ENCODE measurements at regions not wholly inside any gene's neighbourhood (a gene's known extent, or its start where the extent isn't known, plus 50 kb on each side); places are given as distances from the start of the nearest gene placed in this dataset.

DNA sequence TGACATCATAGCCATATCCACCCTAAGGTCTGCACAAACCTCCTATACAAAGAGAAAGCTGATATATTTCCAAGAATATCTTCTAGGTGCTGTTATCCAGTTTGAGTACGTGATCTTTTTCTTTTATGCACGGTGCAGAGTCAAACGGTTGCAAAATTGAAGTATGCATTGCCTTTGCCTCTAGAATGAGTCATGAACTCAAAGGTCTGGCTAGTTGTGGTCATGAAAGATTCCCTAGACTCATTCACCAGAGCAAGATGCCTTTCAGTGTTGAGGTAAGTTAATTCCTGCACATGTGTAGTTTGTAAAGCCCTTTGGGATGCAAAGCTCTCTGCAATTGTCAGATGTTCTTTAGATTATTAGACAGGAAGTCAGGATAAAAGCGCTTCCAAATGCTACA lies 704.4 kb downstream of the PCDH19 start:
- no peak for DNase-seq

GRCh38 chrX:99703473-99703872 lies 706.6 kb downstream of the PCDH19 start:
- DNase-seq, result no peak

GRCh38 chrX:99698451-99698850 lies 711.6 kb downstream of the PCDH19 start:
- no peak for DNase-seq

GRCh38 chrX:99663136-99663535 lies 746.9 kb downstream of the PCDH19 start:
- no peak for DNase-seq

- DNase-seq, result no peak
Observed at GRCh38 chrX:99654188-99654587, 755.9 kb downstream of the PCDH19 start.

DNA sequence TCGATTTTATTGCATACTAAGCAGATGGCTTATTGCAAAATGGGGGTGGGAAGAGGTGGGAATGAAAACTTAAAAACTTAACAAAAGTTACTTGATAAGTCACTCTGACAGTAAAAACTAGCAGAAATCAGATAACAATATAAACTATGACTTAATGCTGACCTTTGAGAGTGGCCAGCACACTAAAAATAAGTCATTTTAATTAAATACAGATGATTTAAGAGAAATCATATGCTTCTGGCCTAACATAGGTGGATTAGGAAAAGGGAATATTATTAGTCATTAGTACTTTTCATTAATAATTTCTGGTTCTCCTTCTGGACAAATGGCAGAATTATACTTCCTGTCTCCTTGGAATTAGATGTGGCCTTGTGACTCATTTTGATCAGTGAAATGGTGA lies 756.7 kb downstream of the PCDH19 start:
- no peak for DNase-seq

DNA sequence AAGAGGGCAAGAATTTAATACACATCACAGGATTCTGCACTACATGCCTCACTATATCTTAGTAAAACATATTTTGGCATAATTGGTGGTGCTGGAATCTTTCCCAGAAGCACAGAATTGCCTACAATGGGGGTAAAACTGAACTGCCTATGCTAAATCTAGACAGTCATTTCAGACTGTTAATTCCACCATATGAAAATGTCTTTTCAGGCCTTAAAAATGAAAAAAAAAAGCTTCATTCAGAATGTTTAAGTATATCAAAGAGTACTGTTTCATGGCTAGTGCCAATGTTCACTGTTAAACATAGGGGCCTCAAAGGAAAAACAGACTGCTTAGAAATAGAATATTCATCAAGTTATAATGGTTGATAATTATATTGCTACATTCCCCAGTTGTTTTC lies 797.0 kb downstream of the PCDH19 start:
- DNase-seq, result no peak

DNA sequence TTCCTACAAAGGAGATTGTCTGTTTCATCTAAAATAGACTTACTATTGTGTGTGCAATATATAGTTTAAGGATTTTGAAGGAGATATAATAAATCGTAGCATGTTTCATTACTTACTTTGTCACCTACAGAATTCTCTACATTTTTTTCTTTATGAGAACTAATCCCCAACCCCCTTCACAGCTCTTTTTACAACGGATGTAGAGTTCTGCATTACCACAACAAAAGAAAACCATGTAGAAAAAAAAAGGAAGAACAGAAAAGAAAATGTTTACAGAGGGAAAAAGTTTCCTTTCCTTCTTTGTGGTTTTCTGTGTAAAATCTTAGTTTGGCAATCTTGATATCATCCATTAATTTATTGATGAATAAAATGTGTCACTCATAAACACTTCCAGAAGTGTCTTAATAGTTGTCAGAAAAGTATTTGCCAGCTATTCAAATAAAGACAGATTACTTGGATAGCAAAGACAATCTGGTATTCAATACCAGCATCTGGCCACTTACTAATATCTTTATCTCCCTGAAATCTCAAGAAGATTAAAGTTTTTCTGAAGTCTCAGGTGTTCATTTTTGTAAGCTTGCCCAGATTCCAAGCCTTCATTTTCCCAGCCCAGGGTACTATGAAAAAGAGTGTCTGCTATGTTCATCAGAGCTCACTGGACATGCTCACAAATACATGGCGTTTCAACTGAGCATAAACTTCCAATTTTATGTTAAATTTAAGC lies 806.8 kb downstream of the PCDH19 start:
- DNase-seq, result no peak

- no peak for DNase-seq
Observed at GRCh38 chrX:99602107-99602506, 808.0 kb downstream of the PCDH19 start.

DNA sequence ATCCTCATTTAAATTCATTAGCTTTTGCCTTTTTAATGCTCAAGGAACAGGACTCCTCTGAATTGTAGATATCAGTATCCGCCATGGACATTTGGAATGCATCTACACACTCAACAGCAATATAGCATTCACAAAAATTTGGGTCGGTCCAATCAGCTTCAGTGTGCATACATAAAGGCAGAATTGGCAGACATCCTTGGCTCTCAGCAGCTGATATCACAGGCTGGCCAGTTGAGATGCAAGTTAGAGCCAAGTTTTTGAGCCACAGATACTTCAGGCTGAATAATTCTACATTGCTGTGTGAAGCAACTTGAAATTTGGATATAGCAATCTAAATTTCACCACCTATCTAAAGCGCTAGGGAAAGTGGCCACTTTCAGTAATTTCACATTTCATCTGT lies 821.1 kb downstream of the PCDH19 start:
- no peak for DNase-seq

DNA sequence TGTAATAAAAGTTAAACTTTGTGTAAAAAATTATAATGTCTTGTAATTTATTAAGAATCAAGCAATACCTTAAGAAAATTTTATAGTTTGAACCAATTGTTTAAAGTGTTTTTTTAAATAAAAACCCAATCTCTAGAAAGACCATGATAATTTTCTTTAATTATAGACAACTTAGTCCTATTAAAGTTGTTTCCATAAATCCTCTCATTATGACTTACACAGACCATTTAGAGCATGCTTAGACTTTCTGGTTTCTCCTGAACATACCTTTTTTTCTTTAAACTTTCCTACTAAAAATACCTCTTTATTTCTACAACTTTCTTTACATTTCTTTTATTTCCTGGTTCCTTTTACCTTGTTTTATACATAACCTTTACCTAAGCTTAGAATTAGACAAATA lies 837.4 kb downstream of the PCDH19 start:
- no peak for DNase-seq

GRCh38 chrX:99549381-99549780 lies 860.7 kb downstream of the PCDH19 start:
- DNase-seq, result no peak

DNA sequence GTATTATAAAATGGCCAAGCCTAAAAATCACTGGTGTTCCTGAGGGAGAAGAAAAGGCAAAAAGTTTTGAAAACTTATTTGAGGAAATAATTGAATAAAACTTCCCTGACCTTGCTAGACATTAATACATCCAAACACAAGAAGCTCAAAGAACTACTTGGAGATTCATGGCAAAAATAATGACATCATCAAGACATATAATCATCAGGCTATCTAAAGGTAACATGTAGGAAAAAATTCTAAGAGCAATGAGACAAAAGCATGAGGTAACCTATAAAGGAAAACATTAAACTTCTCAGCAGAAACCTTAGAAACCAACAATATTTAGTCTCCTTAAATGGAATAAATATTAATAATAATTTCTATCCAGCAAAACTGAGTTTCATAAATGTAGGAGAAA lies 887.6 kb downstream of the PCDH19 start:
- no peak for DNase-seq

DNA sequence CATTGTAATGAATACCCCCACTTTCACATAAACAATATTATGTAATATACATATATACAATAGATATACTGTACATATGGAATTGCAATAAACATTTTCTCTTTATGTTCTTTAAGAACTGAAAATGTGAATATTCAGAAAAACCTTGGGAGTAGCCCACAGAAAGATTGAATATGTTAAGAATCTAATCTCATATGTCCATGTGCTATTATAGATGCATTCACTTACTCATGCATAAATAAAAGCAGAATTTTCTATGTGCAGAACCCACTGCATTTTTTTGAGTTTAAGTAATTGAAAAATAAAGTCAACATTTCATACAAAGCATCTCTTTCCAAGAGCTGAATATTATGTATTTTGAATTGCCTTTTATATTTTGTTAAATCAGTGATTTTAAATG lies 902.3 kb downstream of the PCDH19 start:
- no peak for DNase-seq

DNA sequence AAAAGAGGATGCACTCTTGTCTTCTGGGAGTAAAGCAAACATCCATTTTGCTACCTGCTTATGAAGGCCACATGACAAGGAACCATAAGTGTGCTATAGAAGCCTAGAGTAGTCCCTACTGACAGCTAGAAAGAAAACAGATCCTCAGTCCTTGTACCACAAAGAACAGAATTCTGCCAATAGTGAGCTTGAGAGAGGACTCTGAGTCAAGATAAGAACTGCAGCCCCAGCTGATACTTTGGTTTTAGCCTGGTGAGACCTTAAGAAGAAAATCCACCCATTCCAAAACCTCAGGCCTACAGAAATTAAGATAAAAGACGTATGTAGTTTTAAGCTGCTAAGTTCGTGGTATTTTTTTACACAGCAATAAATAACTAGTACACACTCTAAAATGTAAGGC lies 914.6 kb downstream of the PCDH19 start:
- DNase-seq, result no peak

DNA sequence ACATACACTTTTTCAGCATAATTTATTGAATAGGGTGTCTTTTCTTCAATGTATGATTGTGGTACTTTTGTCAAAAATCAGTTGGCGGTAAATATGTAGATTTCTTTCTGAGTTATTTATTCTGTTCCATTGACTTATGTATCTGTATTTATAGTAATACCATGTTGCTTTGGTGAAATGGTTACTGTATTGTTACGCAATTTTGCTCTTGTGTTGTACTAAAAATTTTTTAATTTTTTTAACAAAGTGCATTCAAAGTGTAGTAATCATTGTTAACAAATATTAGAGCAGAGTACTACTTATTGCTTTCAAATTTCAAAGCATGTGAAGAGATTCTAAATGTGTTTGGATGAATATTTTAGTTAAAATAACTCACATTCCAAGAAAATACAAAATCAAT lies 915.4 kb downstream of the PCDH19 start:
- no peak for DNase-seq

DNA sequence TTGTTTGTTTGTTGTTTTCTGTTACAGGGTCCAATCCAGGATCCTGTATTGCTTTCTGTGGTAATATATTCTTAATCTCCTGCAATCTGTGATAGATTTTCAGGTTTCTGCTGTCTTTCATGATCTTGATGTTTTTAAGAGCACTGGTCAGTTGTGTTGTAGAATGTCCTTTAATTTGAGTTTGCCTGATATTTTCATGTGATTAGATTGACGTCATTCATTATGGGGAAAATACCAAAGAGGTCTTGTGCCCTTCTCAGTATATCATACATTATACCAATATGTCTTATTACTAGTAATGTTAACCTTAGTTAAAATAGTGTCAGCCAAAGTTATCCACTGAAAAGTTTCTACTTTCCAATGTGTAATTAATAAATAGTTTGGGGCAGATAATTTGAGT lies 929.3 kb downstream of the PCDH19 start:
- DNase-seq, result no peak

DNA sequence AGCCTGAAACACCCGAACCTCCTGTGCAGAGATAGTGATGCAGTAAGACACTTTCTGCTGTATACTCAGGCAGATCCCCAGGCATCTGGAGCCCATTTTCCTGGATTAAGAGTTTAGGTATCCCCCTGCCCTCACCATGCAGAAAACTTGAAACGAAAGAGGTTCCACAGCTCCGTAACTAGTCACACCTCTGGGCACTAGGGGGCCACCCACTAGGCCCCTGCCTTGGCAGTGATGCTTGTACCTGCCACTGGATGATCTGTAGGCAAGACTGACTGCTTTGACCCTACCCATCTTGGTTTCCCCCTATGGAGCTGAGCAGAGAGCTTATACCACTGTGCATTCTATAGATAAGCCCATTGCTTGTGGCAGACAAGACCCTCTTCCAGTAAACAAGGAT lies 940.6 kb downstream of the PCDH19 start:
- DNase-seq, result no peak

DNA sequence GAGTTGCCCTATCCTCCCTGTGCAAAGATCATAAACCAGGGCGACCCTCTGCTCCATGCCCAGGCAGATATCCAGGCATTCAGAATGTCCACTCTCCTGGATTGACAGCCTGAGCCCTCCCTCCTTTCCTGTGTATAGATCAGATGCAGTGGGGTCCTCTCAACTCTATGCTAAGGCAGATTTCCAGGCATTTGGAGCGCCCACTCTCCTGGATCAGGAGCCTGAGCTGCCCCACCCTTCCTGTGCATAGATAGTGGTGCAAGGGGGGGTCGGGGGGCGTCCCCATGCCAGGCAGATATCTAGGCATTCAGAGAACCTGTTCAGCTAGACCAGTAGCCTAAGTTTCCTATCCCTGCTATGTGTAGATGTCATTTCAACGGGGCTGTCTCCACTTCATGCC lies 941.1 kb downstream of the PCDH19 start:
- no peak for DNase-seq

GRCh38 chrX:99461223-99461622 lies 948.9 kb downstream of the PCDH19 start:
- DNase-seq, result no peak

- no peak for DNase-seq
Observed at GRCh38 chrX:99445336-99445735, 964.7 kb downstream of the PCDH19 start.

- DNase-seq, result no peak
Observed at GRCh38 chrX:99421796-99422195, 988.3 kb downstream of the PCDH19 start.

DNA sequence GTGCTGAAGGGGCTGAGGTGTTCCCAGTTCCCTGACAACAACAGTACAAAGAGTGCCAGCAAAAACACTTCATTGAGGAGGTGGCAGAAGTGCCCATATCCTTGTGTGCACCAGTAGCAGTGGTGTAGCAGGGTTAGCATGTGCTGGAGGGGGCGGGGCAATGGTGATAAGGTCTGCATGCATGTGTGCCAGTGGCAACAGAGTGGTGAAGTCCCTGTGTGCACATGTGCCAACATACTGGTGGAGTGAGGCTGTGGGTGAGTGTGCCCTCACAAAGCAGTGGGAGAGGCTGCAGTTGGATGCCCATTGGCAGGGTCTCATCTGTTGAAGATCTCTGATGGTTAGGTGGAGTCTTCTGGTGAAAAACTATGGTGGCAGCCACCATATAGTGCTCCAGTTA lies 994.6 kb downstream of the PCDH19 start:
- DNase-seq, result no peak

DNA sequence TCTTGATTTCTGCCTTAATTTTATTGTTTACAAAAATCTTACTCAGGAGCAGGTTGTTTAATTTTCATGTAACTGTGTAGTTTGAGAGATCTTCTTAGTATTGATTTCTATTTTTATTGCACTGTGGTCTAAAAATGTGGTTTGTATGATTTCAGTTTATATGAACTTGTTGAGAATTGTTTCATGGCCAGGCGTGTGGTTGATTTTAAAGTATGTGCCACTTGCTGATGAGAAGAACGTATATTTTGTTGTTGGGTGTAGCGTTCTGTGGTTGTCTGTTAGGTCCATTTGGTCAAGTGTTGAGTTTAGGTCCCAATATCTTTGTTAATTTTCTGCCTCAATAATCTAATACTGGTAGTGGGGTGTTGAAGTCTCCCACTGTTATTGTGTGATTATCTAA lies 996.8 kb downstream of the PCDH19 start:
- no peak for DNase-seq

DNA sequence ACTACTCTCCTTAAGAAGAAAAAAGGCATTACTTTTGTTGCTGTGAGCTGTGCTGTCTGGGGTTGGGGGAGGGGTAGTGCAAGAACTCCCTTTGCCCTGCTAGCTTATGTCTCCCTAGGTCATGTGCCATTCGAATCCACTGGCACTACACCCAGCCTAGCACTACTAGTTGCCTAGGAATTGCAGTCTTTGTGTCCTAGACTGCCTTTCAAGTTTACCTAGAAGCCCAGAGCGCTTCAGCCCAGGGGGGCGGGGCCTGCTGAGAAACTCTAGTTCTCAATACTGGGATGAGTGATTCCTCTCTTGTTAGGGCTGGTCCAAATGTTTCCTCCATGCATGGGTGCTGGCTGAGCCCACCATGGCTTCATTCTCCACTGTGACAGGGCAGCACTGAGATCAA lies 1011.5 kb downstream of the PCDH19 start:
- DNase-seq, result no peak

DNA sequence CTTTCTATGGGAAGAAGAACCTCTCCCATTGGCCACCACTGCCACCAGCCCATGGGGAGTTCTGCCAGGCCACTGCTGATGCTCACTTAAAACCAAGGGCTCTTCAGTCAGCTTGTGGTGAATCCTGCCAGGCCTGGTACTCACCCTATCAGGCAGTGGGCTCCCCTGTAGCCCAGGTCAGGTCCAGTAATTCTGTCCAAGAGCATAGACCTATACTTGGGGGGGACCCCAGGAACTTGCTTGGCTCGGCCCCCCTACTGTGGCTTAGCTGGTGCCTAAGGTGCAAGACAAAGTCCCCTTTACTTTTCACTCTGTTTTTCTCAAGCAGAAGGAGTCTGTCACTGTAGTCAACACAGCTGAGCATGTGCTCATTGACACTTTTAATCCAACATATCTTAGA lies 1012.2 kb downstream of the PCDH19 start:
- DNase-seq, result no peak
